OCI-LY1 (cell line): ENCODE measurements at regions not wholly inside any gene's neighbourhood (a gene's known extent, or its start where the extent isn't known, plus 50 kb on each side); places are given as distances from the start of the nearest gene placed in this dataset.
"Not testable (repeated sequence)": the region's sequence is repeated elsewhere in the genome, so short reads cannot be mapped to it uniquely, and the experiment has no call there.

Source experiments
- H2AFZ ChIP-seq: fragments of 200-600 bp; sonication (generic), shearing (Covaris generic); 2 replicates; pipeline ENCODE4 v1.6.0; 2014; ENCODE audit warnings: antibody characterized with exemption, mild to moderate bottlenecking, low read length
- H3F3A ChIP-seq: fragments of 200-600 bp; sonication (generic), shearing (Covaris generic); 2 replicates; pipeline ENCODE4 v1.6.0; 2014; ENCODE audit warnings: mild to moderate bottlenecking, antibody characterized with exemption, low read length, moderate library complexity; ENCODE audit not compliant: insufficient read depth
- H3K27ac ChIP-seq: fragments of 200-600 bp; sonication (generic); 2 replicates; pipeline ENCODE4 v1.5.1; 2014; ENCODE audit warnings: low read length, mixed run types, mild to moderate bottlenecking, low read depth; ENCODE audit not compliant: poor library complexity, severe bottlenecking
- H3K27me3 ChIP-seq: fragments of 200-600 bp; sonication (generic); 2 replicates; pipeline ENCODE4 v1.6.0; 2014; ENCODE audit warnings: antibody characterized with exemption, mild to moderate bottlenecking, low read length, moderate library complexity; ENCODE audit not compliant: insufficient read depth
- H3K36me3 ChIP-seq: fragments of 200-600 bp; sonication (generic); 2 replicates; pipeline ENCODE4 v1.6.1; 2014; ENCODE audit warnings: mild to moderate bottlenecking, antibody characterized with exemption, low read length, moderate library complexity, mixed read lengths; ENCODE audit not compliant: insufficient read depth
- H3K4me1 ChIP-seq: fragments of 200-600 bp; sonication (generic); 2 replicates; pipeline ENCODE4 v1.5.1; 2014; ENCODE audit warnings: mild to moderate bottlenecking, low read length, moderate library complexity; ENCODE audit not compliant: insufficient read depth, severe bottlenecking
- H3K4me2 ChIP-seq: fragments of 200-600 bp; sonication (generic), shearing (Covaris generic); 2 replicates; pipeline ENCODE4 v1.6.1; 2014; ENCODE audit warnings: low read length
- H3K4me3 ChIP-seq: fragments of 200-600 bp; sonication (generic); 2 replicates; pipeline ENCODE4 v1.5.1; 2014; ENCODE audit warnings: low read length, low read depth, mild to moderate bottlenecking, mixed read lengths; ENCODE audit not compliant: poor library complexity, severe bottlenecking
- H3K79me2 ChIP-seq: fragments of 200-600 bp; shearing (Covaris generic); 2 replicates; pipeline ENCODE4 v1.6.1; 2016; ENCODE audit warnings: mixed run types, low read length, mixed read lengths; ENCODE audit not compliant: insufficient read depth
- H3K9ac ChIP-seq: fragments of 200-600 bp; sonication (generic), shearing (Covaris generic); 2 replicates; pipeline ENCODE4 v1.6.1; 2014; ENCODE audit warnings: mild to moderate bottlenecking, low read length, mixed read lengths
- H3K9me2 ChIP-seq: fragments of 200-600 bp; sonication (generic), shearing (Covaris generic); 2 replicates; pipeline ENCODE4 v1.6.1; 2014; ENCODE audit warnings: low read depth, mild to moderate bottlenecking, low read length, mixed read lengths
- H3K9me3 ChIP-seq: fragments of 200-600 bp; shearing (Covaris generic); 2 replicates; pipeline ENCODE4 v1.6.1; 2014; ENCODE audit warnings: low read length, mixed read lengths
- H4K20me1 ChIP-seq: fragments of 200-600 bp; sonication (generic), shearing (Covaris generic); 2 replicates; pipeline ENCODE4 v1.6.0; 2016; ENCODE audit warnings: mild to moderate bottlenecking, low read length; ENCODE audit not compliant: insufficient read depth
- EZH2 ChIP-seq: fragments of 200-600 bp; sonication (generic), shearing (Covaris generic); IDR thresholded peaks from 2 replicates; pipeline ENCODE4 v1.8.0; 2017; ENCODE audit warnings: borderline replicate concordance, mixed run types, mild to moderate bottlenecking, antibody characterized with exemption, low read length, moderate library complexity, mixed read lengths
- TF ChIP-seq, protein P1 (sequence below): fragments of 200-600 bp; sonication (generic), shearing (Covaris generic); IDR thresholded peaks from 2 replicates; pipeline ENCODE4 v1.5.1; 2017; ENCODE audit warnings: mild to moderate bottlenecking, antibody characterized with exemption, low read length, moderate library complexity, mixed read lengths

DNA sequence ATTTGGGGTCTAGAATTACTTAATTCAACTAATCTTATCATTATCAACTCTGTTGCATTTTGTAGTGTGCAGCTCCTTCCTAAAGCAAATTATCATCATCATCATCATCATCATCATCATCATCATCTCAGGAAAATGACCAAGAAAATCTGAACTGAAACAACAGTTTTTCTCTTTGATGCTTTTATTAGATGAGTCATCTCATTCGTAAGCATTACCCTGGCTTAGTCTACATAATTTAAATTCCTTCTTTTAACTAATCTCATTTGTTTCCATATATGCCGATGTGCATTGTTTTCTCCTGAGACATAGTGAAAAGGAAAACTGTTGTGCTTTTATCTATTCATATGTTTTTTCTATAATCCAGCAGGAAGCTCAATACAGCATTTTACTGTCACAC is 173.0 kb upstream of the PDE4D start:
- H3K9ac ChIP-seq, result no peak overlapping the region
- H3K27me3 ChIP-seq, result no peaks in the 10 kb centered on the region
- no peaks in the 10 kb centered on the region for H3K4me1 ChIP-seq
- no peaks in the 10 kb centered on the region for H3K9me3 ChIP-seq
- no peak overlapping the region for H3K4me3 ChIP-seq
- no peak overlapping the region for H3K4me2 ChIP-seq
- TF ChIP-seq EZH2, result no peak
- TF ChIP-seq, protein P1, sequence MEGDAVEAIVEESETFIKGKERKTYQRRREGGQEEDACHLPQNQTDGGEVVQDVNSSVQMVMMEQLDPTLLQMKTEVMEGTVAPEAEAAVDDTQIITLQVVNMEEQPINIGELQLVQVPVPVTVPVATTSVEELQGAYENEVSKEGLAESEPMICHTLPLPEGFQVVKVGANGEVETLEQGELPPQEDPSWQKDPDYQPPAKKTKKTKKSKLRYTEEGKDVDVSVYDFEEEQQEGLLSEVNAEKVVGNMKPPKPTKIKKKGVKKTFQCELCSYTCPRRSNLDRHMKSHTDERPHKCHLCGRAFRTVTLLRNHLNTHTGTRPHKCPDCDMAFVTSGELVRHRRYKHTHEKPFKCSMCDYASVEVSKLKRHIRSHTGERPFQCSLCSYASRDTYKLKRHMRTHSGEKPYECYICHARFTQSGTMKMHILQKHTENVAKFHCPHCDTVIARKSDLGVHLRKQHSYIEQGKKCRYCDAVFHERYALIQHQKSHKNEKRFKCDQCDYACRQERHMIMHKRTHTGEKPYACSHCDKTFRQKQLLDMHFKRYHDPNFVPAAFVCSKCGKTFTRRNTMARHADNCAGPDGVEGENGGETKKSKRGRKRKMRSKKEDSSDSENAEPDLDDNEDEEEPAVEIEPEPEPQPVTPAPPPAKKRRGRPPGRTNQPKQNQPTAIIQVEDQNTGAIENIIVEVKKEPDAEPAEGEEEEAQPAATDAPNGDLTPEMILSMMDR, result no peak
- no peaks in the 10 kb centered on the region for H3K9me2 ChIP-seq
- no peaks in the 10 kb centered on the region for H4K20me1 ChIP-seq
- H3K27ac ChIP-seq, result no peak overlapping the region
- no peaks in the 10 kb centered on the region for H3K79me2 ChIP-seq
- H3F3A ChIP-seq, result no peaks in the 10 kb centered on the region
- no peaks in the 10 kb centered on the region for H3K36me3 ChIP-seq
- H2AFZ ChIP-seq, result no peak overlapping the region

DNA sequence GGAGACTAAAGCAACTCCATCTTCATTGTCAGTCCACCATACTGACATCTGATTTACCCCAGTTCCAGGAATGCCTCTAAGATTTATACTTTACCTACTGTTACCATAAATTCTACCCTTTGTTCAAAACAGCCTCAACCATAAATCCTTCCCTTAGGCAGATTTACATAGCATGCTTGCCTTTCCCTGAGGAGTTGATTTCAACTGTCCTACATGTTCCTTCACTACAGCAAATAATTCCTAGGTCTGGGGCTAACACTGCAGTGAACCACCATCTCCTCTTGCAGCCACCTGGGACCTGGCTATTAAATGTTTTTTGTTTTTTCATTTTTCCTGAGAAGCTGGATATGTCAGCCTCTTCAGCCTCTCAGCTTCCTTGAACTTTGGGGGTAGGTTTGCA is 166.9 kb upstream of the PDE4D start:
- no peak overlapping the region for H3K4me2 ChIP-seq
- H3K9me3 ChIP-seq, result no peaks in the 10 kb centered on the region

DNA sequence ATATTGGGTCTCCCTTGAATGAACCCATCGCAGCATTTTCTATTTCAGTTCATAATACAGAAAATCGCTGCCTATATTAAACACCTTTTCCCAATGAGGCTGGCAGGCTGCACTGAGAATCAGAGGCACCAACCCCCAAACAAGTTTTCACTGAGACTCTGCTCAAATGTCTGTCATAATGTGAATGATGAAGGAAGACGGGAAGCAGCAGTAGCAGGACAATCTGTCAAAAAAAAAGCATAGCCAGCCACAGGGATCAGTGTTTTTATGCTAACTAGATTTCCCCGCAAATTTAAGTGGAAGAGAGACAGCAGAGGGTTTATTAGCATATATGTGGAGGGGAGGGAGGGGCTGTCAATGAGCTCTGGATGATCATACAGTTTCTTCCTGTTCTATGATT is 162.7 kb upstream of the PDE4D start:
- no peaks in the 10 kb centered on the region for H3K36me3 ChIP-seq
- H3F3A ChIP-seq, result no peaks in the 10 kb centered on the region
- H3K9ac ChIP-seq, result no peak overlapping the region
- H3K9me3 ChIP-seq, result no peaks in the 10 kb centered on the region
- TF ChIP-seq, protein P1, result no peak
- no peak for TF ChIP-seq EZH2
- no peak overlapping the region for H3K4me2 ChIP-seq
- no peak overlapping the region for H3K4me3 ChIP-seq
- H3K27me3 ChIP-seq, result no peaks in the 10 kb centered on the region
- no peaks in the 10 kb centered on the region for H3K9me2 ChIP-seq
- H3K4me1 ChIP-seq, result no peaks in the 10 kb centered on the region
- no peaks in the 10 kb centered on the region for H4K20me1 ChIP-seq
- H3K79me2 ChIP-seq, result no peaks in the 10 kb centered on the region
- H3K27ac ChIP-seq, result no peak overlapping the region
- no peak overlapping the region for H2AFZ ChIP-seq

More for the DNA sequence above, 166.9 kb upstream of the PDE4D start:
- H3K9me2 ChIP-seq, result no peaks in the 10 kb centered on the region
- H3K27ac ChIP-seq, result no peak overlapping the region
- no peak overlapping the region for H3K4me3 ChIP-seq
- H3K4me1 ChIP-seq, result no peaks in the 10 kb centered on the region
- H3K27me3 ChIP-seq, result no peaks in the 10 kb centered on the region
- H2AFZ ChIP-seq, result no peak overlapping the region
- H3F3A ChIP-seq, result no peaks in the 10 kb centered on the region
- no peak overlapping the region for H3K9ac ChIP-seq
- no peaks in the 10 kb centered on the region for H3K36me3 ChIP-seq
- no peaks in the 10 kb centered on the region for H4K20me1 ChIP-seq
- no peaks in the 10 kb centered on the region for H3K79me2 ChIP-seq
- no peak for TF ChIP-seq EZH2

DNA sequence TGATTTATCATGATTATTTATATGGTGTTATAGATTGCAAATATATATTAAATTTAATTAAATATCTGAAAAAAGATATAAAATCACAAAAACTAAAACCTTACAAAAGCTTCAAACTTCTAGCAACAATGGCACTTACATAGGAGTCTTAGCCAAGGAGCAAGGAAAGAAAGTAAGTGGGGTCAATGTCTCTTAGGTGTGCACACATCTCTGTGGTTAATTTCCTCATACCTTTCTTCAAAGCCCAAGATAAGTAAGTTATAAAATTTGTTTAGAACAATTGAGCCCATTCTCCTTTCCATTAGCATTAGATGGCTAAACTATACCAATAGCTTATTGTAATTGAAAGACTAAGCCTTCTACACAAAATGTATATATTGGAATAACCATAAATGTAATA is 161.6 kb upstream of the PDE4D start:
- no peak for TF ChIP-seq EZH2
- TF ChIP-seq, protein P1, result no peak
- H3F3A ChIP-seq, result no peaks in the 10 kb centered on the region
- no peaks in the 10 kb centered on the region for H3K9me3 ChIP-seq
- no peaks in the 10 kb centered on the region for H3K27me3 ChIP-seq
- H3K36me3 ChIP-seq, result no peaks in the 10 kb centered on the region
- no peak overlapping the region for H3K9ac ChIP-seq
- no peaks in the 10 kb centered on the region for H3K79me2 ChIP-seq
- no peak overlapping the region for H3K4me2 ChIP-seq
- H2AFZ ChIP-seq, result no peak overlapping the region
- no peak overlapping the region for H3K4me3 ChIP-seq
- no peaks in the 10 kb centered on the region for H3K9me2 ChIP-seq
- H4K20me1 ChIP-seq, result no peaks in the 10 kb centered on the region
- no peak overlapping the region for H3K27ac ChIP-seq
- H3K4me1 ChIP-seq, result no peaks in the 10 kb centered on the region

DNA sequence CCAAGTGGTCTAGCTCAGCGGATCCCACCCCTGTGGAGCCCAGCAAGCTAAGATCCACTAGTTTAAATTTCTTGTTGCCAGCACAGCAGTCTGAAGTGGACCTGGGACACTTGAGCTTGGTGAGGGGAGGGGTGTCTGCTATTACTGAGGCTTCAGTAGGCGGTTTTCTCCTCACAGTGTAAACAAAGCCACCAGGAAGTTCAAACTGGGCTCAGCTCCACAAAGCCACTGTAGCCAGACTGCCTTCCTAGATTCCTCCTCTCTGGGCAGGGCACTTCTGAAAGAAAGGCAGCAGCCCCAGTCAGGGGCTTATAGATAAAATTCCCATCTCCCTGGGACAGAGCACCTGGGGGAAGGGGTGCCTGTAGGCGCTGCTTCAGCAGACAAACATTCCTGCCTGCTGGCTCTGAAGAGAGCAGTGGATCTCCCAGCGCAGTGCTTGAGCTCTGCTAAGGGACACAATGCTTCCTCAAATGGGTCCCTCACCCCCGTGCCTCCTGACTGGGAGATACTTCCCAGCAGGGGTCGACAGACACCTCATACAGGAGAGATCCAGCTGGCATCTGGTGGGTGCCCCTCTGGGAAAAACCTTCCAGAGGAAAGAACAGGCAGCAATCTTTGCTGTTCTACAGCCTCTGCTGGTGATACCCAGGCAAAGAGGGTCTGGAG is 148.6 kb upstream of the PDE4D start:
- H3K27ac ChIP-seq, H3K4me3 ChIP-seq, H3F3A ChIP-seq, H3K9ac ChIP-seq, H3K27me3 ChIP-seq, H2AFZ ChIP-seq, H3K4me1 ChIP-seq, H3K79me2 ChIP-seq, H3K9me2 ChIP-seq, H4K20me1 ChIP-seq, H3K36me3 ChIP-seq, H3K4me2 ChIP-seq, H3K9me3 ChIP-seq: not testable (repeated sequence)
